Activated T-helper 2 cell treated with anti-CD3 and anti-CD28 coated beads, Interferon-gamma antibody, Interleukin-2, Interleukin-4, amounts not matched to agents 10 μg/mL and 5 μg/mL and 100 μg/mL, durations not matched to agents 14 hours and 24 hours and 36 hours (primary cell): ENCODE measurements at regions not wholly inside any gene's neighbourhood (a gene's known extent, or its start where the extent isn't known, plus 50 kb on each side); places are given as distances from the start of the nearest gene placed in this dataset.

Source experiments
- DNase-seq: peaks from one replicate; pipeline ENCODE4 v3.0.0; 2021; ENCODE audit warnings: low spot score
- H3K27ac Mint-ChIP-seq: one replicate; pipeline ENCODE4 v1.8.0; 2021; ENCODE audit warnings: mixed read lengths
- H3K27me3 Mint-ChIP-seq: one replicate; pipeline ENCODE4 v1.8.0; 2021; ENCODE audit warnings: low read depth, mixed read lengths
- H3K36me3 Mint-ChIP-seq: one replicate; pipeline ENCODE4 v1.8.0; 2021; ENCODE audit warnings: low read depth, mixed read lengths
- H3K4me1 Mint-ChIP-seq: one replicate; pipeline ENCODE4 v1.8.0; 2021; ENCODE audit warnings: low read depth, mixed read lengths
- H3K4me3 Mint-ChIP-seq: one replicate; pipeline ENCODE4 v1.8.0; 2021; ENCODE audit warnings: low read depth, mild to moderate bottlenecking, moderate library complexity, mixed read lengths
- H3K9me3 Mint-ChIP-seq: one replicate; pipeline ENCODE4 v1.8.0; 2021; ENCODE audit warnings: mixed read lengths
- intact Hi-C: fragments of 100-400 bp; cut with micrococcal nuclease; formaldehyde crosslinking; loops from one replicate; pipeline ENCODE4 v1.15.1; 2023

DNA sequence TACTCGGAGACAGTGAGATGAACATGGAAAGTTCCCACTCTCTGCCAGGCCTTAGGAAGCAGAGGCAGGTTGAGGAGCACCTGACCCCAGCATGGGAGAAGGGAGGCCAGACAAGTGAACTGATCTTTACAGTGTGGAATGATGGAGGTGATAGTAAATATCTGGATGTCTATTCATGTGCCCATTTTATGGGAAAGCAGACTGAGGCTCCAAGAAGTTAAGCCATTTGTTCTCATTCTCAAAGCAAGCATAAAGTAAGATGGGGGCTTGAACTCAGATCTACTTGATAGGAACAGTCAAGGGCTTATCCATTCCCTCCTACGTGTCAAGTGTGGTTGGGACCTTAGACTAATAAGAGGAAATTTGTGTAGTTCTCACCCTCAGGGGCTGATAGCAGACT lies 461.5 kb downstream of the MN1 start:
- intact Hi-C loops = no loop called here
- Mint-ChIP-seq H3K4me1 (no peaks in the 10 kb centered on the region), H3K4me3 (no peak overlapping the region), H3K27ac (no peak overlapping the region), H3K27me3 (no peaks in the 10 kb centered on the region), H3K9me3 (no peaks in the 10 kb centered on the region), H3K36me3 (no peaks in the 10 kb centered on the region)
- DNase-seq = no peak

DNA sequence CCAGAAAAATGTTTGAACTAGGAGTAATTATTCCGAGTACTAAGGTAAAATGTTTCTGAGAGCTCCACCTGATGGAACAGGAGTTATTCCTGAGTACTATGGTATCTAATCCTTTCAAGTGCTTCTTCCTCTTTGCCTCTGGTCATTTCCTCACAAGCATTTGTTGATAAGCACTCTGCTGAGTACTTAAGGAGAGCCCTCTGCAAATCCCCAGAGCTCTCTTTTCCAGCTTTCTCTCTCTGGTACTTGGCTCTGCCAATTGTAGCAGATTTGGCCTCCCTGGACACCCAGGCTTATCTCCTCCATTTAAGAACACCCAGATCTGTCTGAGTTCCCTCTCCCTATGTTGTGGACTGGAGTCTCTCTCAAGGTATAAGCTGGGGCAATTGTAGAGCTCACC lies 457.0 kb downstream of the MN1 start:
- DNase-seq = no peak
- H3K9me3 Mint-ChIP-seq = peaks cover 3% of the 10 kb centered on the region
- H3K4me1 Mint-ChIP-seq = no peaks in the 10 kb centered on the region
- intact Hi-C loops = no loop called here
- no peak overlapping the region for H3K4me3 Mint-ChIP-seq
- no peaks in the 10 kb centered on the region for H3K27me3 Mint-ChIP-seq
- no peaks in the 10 kb centered on the region for H3K36me3 Mint-ChIP-seq
- no peak overlapping the region for H3K27ac Mint-ChIP-seq

DNA sequence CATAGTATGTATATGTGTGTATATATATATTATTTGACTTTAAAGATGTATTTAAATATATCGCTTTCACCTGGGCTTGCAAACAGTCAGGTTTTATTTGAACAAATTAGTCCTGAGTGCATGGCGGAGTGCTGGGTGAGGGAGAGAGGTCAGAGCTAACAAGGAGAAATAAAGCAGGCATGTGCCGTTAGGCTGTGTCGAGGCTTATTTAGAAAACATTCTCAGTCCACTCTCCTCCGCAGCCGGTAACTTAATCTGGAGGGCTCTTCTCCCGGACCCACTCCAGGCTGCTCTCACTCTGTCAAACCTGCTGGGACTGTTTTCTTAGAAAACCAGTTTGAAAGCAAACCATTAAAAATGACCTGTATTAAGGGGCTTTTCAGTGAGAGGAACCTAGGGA lies 455.9 kb downstream of the MN1 start:
- no peaks in the 10 kb centered on the region for H3K27me3 Mint-ChIP-seq
- peaks cover 5% of the 10 kb centered on the region for H3K9me3 Mint-ChIP-seq
- no peaks in the 10 kb centered on the region for H3K4me1 Mint-ChIP-seq
- DNase-seq = no peak
- H3K27ac Mint-ChIP-seq = no peak overlapping the region
- intact Hi-C loops = no loop called here
- H3K36me3 Mint-ChIP-seq = no peaks in the 10 kb centered on the region
- H3K4me3 Mint-ChIP-seq = no peak overlapping the region

DNA sequence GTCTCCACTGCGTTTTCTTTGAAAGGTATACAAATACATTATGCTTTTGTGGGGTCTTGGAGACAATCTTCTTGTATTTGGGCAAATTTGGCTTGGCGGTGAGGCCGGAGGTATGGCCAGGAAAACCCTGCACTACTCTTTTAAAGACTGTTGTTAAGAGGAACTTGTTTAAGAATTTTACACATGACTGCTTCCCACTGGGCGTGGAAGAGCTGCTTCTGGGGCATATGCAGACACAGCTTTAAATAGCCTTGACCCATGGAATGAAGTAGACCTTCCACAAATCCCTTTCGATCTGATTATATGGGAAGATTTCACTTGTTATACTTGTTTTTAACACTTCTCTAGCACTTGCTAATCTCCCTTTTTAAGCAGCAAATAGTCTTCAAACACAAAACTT lies 453.6 kb downstream of the MN1 start:
- no peaks in the 10 kb centered on the region for H3K4me1 Mint-ChIP-seq
- H3K27ac Mint-ChIP-seq = no peak overlapping the region
- intact Hi-C loops = no loop called here
- no peak overlapping the region for H3K4me3 Mint-ChIP-seq
- no peak for DNase-seq
- peaks cover 5% of the 10 kb centered on the region for H3K9me3 Mint-ChIP-seq
- no peaks in the 10 kb centered on the region for H3K36me3 Mint-ChIP-seq
- no peaks in the 10 kb centered on the region for H3K27me3 Mint-ChIP-seq

DNA sequence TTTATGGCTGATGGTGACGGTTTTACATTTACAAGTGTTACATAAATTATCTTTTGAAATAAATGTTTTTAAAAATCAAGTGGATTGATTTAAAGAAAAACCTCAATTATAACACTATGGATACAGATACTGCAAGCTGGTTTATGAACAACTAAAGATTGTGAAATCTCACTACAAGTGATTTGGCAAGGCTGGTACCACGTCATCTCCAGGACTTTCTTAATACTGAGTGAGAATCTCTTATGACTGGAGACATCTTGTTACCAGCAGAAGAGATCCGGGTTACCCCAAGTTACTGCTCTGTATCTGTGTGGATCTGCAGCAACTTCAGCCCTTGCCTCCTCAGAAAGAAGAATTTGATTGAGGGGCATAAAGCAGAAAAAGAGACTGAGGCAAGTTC lies 452.9 kb downstream of the MN1 start:
- DNase-seq = no peak
- intact Hi-C loops = no loop called here
- no peak overlapping the region for H3K27ac Mint-ChIP-seq
- no peaks in the 10 kb centered on the region for H3K4me1 Mint-ChIP-seq
- peaks cover 5% of the 10 kb centered on the region for H3K9me3 Mint-ChIP-seq
- H3K36me3 Mint-ChIP-seq = no peaks in the 10 kb centered on the region
- H3K27me3 Mint-ChIP-seq = no peaks in the 10 kb centered on the region
- H3K4me3 Mint-ChIP-seq = no peak overlapping the region

DNA sequence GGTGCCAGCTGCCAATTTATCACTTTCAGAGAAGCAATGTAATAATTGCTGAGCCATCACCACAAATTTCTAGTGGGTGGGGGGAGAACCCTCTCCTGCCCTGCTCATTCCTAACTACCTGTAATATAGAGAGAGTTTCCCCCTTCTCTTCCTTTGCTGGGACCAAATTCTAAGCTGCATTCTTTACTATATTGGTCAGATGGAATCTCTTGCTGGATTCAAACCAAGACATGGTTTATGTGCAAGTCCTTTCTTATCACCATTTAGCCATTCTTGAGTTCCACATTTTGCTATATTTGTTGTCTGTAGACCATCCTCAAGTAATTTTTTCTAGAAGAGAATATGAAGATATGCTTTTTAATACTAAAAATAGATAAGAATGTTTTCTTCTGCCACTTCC lies 452.1 kb downstream of the MN1 start:
- no peaks in the 10 kb centered on the region for H3K4me1 Mint-ChIP-seq
- no peaks in the 10 kb centered on the region for H3K27me3 Mint-ChIP-seq
- H3K9me3 Mint-ChIP-seq = peaks cover 5% of the 10 kb centered on the region
- H3K27ac Mint-ChIP-seq = no peak overlapping the region
- no peak for DNase-seq
- no peaks in the 10 kb centered on the region for H3K36me3 Mint-ChIP-seq
- intact Hi-C loops = no loop called here
- H3K4me3 Mint-ChIP-seq = no peak overlapping the region

DNA sequence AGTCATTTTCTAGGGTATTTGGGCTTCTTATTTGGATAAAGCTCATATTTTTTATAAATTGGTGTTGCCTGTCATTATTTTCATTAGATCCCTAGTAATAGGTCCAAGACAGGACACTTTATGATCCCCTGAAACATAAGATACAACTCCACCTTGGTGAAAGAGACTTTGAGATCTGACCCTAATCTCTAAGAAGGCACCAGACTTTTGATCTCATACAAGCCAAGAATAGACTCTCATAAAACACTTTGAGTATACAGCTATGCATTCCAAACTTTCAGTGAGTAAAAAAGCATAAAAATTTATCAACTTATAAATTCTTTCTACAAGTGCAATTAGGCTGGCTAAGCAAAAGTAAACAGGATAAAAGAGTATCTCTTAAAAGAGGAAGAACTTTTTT lies 451.2 kb downstream of the MN1 start:
- Mint-ChIP-seq H3K27ac (no peak overlapping the region), H3K4me3 (no peak overlapping the region), H3K27me3 (no peaks in the 10 kb centered on the region), H3K4me1 (no peaks in the 10 kb centered on the region), H3K9me3 (peaks cover 5% of the 10 kb centered on the region), H3K36me3 (no peaks in the 10 kb centered on the region)
- DNase-seq = no peak
- intact Hi-C loops = no loop called here

DNA sequence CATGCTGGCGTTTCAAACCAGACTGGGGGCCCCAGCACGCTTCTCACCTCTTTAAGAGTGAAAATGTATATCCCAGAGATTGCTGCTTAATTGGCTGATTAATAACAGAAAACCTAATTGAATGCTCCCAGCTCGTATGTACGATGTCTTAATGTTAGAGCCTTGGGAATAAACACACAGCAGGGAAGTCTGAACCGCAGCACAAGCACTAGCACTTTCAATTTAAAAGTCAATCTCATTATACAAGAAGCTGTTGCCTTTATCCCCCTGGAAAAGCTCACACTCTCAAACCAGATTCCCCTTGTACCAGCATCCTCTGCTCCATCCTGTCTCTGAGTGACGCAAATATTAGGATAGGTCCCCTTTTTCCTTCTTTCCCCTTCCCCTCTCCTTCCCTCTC lies 449.1 kb downstream of the MN1 start:
- intact Hi-C loops = no loop called here
- H3K9me3 Mint-ChIP-seq = peaks cover 5% of the 10 kb centered on the region

DNA sequence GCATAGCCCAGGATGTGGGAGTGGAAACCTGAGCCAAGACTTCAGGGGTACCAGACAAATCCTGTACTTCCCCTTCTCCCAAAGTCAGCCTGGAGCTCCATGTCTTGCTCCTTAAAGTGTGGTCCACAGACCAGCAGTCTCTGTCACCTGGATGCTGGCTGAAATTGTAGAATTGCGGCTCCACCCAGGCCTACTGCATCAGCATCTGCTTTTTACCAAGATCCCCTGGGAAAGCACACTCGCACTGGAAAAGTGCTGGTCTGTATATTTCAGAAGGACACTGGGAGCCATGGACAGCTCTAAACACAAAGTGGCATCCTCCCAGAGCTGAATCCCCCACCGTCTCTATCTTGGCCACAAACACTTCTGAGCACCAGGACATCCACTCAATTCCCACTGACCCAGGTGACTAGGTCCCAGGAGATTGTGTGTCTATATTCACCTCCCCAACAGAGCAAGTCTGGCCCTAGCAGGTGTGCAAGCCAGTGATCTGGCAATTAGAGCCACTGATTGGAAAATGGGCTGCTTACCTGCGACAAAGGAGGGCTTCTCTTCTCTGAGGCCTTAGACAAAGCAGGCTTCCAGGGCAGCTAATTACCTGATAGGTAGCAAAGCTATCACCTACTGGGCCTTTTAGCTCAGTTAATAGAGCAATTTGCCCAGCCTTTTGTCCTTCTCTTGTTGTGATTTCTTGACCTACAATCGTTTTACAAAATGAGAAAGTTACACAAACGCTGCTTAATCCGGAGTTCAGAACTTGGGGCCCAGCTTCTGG lies 443.3 kb downstream of the MN1 start:
- Mint-ChIP-seq H3K4me1 (no peaks in the 10 kb centered on the region), H3K27ac (no peak overlapping the region), H3K4me3 (no peak overlapping the region), H3K36me3 (no peaks in the 10 kb centered on the region), H3K9me3 (no peaks in the 10 kb centered on the region), H3K27me3 (peaks cover 3% of the 10 kb centered on the region)
- intact Hi-C loops = no loop called here
- DNase-seq = no peak

More for the DNA sequence above, 449.1 kb downstream of the MN1 start:
- no peaks in the 10 kb centered on the region for H3K4me1 Mint-ChIP-seq
- no peak overlapping the region for H3K27ac Mint-ChIP-seq
- H3K36me3 Mint-ChIP-seq = no peaks in the 10 kb centered on the region
- no peak overlapping the region for H3K4me3 Mint-ChIP-seq
- DNase-seq = no peak
- no peaks in the 10 kb centered on the region for H3K27me3 Mint-ChIP-seq

DNA sequence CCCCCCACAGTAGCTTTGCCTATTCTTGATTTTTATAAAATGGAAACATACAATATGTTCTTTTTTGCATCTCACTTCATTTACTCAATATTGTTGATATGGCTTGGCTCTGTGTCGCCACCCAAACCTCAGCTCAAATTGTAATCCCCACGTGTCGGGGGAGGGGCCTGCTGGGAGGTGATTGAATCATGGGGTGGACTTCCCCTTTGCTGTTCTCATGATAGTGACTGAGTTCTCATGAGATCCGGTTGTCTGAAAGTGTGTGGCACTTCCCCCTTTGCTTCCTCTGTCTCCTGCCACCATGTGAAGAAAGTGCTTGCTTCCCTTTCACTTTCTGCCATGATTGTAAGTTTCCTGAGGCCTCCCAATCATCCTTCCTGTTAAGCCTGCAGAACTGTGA lies 431.3 kb downstream of the MN1 start:
- Mint-ChIP-seq H3K27ac (no peak overlapping the region), H3K27me3 (no peaks in the 10 kb centered on the region), H3K9me3 (no peaks in the 10 kb centered on the region), H3K4me3 (no peak overlapping the region), H3K36me3 (no peaks in the 10 kb centered on the region), H3K4me1 (no peaks in the 10 kb centered on the region)
- no peak for DNase-seq
- intact Hi-C loops = no loop called here

DNA sequence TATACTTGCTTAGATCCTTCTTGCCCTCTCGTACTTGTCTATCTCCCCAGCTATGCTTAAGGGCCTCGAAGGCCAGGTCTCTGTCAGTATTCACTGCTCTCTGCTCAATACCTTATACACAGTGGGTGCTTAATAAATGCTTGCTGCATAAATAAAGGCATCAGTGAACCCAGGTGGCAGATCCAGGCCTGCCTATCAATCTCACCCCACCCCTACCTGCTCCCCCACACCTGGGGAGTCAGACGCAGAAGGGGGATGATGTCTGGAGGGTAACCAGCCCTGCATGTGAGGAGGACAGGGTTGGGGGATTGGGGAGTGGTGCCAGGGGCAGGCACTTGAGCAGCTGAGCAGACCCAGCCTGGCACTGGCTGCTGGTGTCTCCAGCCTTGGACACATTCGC lies 430.6 kb downstream of the MN1 start:
- no peak overlapping the region for H3K4me3 Mint-ChIP-seq
- no peak overlapping the region for H3K27ac Mint-ChIP-seq
- H3K9me3 Mint-ChIP-seq = no peaks in the 10 kb centered on the region
- H3K36me3 Mint-ChIP-seq = no peaks in the 10 kb centered on the region
- no peak for DNase-seq
- H3K4me1 Mint-ChIP-seq = no peaks in the 10 kb centered on the region
- intact Hi-C loops = no loop called here
- H3K27me3 Mint-ChIP-seq = no peaks in the 10 kb centered on the region

DNA sequence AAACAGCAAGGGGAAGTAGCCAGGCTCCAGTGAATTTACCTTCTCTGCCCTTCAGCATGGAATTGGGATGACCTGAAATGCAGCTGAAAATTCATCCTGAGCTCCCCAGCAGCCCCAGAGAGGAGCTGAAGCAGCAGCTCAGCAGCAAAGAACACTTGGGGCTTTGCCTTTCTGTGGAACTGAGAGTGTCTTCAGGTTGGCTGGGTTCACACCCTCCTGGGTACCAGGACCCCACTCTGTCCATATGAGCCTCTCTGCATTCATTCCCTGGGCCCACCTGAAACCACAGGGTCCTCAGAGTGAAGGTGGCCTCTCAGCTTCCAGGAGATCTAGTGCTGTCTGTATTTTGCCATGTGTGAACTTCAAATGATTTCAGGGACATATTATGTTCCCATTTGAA lies 429.2 kb downstream of the MN1 start:
- no peaks in the 10 kb centered on the region for H3K9me3 Mint-ChIP-seq
- H3K27ac Mint-ChIP-seq = no peak overlapping the region
- no peak for DNase-seq
- no peaks in the 10 kb centered on the region for H3K36me3 Mint-ChIP-seq
- no peak overlapping the region for H3K4me3 Mint-ChIP-seq
- H3K4me1 Mint-ChIP-seq = no peaks in the 10 kb centered on the region
- no peaks in the 10 kb centered on the region for H3K27me3 Mint-ChIP-seq
- intact Hi-C loops = no loop called here

DNA sequence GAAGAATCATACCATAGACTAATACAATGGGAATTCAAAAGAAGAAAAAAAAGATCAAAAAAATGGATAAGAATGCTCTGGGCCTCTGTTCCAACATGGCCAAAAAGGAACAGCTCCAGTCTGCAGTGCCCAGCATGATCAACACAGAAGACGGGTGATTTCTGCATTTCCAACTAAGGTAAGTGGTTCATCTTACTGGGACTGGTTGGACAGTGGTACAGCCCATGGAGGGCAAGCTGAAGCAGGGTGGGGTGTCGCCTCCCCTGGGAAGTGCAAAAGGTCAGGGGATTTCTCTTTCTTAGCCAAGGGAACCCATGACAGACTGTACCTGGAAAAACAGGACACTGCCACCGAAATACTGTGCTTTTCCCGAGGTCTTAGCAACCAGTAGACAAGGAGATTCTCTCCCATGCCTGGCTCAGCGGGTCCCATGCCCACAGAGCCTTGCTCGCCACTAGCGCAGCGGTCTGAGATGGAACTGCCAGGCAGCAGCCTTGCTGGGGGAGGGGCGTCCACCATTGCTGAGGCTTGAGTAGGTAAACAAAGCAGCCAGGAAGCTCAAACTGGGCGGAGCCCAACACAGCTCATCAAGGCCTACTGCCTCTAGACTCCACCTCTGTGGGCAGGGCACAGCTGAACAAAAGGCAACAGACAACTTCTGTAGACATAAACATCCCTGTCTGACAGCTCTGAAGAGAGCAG lies 428.4 kb downstream of the MN1 start:
- no peaks in the 10 kb centered on the region for H3K36me3 Mint-ChIP-seq
- no peaks in the 10 kb centered on the region for H3K9me3 Mint-ChIP-seq
- H3K27ac Mint-ChIP-seq = no peak overlapping the region
- no peak for DNase-seq
- no peak overlapping the region for H3K4me3 Mint-ChIP-seq
- H3K27me3 Mint-ChIP-seq = no peaks in the 10 kb centered on the region
- H3K4me1 Mint-ChIP-seq = no peaks in the 10 kb centered on the region
- intact Hi-C loops = no loop called here
